ENCODE measurements at regions not wholly inside any gene's neighbourhood (a gene's known extent, or its start where the extent isn't known, plus 50 kb on each side); places are given as distances from the start of the nearest gene placed in this dataset.

- intact Hi-C loops (cut with micrococcal nuclease): no loop called here
- H3K36me3 ChIP-seq (replicated peaks in 1 of 2; ENCODE audit: control insufficient read depth in 1 of 2, insufficient read depth in 2 of 2, low read length in 2 of 2): no peaks in the 10 kb centered on the region
- H3K27ac ChIP-seq (ENCODE audit: low read depth in 1 of 2, low read length in 2 of 2): peak overlapping the region in 1 of 2 donors; percentile 36
- H3K27me3 ChIP-seq (ENCODE audit: control insufficient read depth in 2 of 2, insufficient read depth in 2 of 2, low read length in 2 of 2): no peaks in the 10 kb centered on the region
- Mint-ChIP-seq H3K9me3 (peaks cover 0 to 8% (median 4%) of the 10 kb centered on the region in 7 donors), H3K4me1 (peaks cover 19% of the 10 kb centered on the region), H3K27me3 (ENCODE audit: low read depth in 3 of 3) (peaks cover 0 to 2% (median 0%) of the 10 kb centered on the region in 3 donors), H3K27ac (peak overlapping the region in 3 of 7 donors; percentile 37 to 76 (median 65)), H3K4me3 (peak overlapping the region in 1 of 2 donors; percentile 53), H3K36me3 (no peaks in the 10 kb centered on the region)
- H3K79me2 ChIP-seq (ENCODE audit: insufficient read depth, low read length): no peaks in the 10 kb centered on the region
- H3K9me3 ChIP-seq (replicated peaks in 1 of 2; ENCODE audit: control insufficient read depth in 1 of 2, insufficient read depth in 1 of 2, low read length in 2 of 2): no peaks in the 10 kb centered on the region
- peak overlapping the region; percentile 36 for H2AFZ ChIP-seq (ENCODE audit: insufficient read depth, low read depth, low read length, poor library complexity, severe bottlenecking)
- TF ChIP-seq CTCF (IDR thresholded peaks at IDR 0.05): no peak
- H3K9ac ChIP-seq (ENCODE audit: insufficient read depth, low read length, poor library complexity, severe bottlenecking): no peak overlapping the region
- no peaks in the 10 kb centered on the region for H4K20me1 ChIP-seq (ENCODE audit: insufficient read depth, low read length)
- no peak overlapping the region for H3K4me2 ChIP-seq (replicated peaks; ENCODE audit: extremely low read depth, low read length, poor library complexity, severe bottlenecking)
- no CpG with 5 or more reads among the region's 3 CpGs for WGBS (ENCODE audit: insufficient coverage)
- H3K4me1 ChIP-seq (ENCODE audit: control insufficient read depth in 1 of 2, insufficient read depth in 2 of 2, low read length in 2 of 2): peaks cover 7 to 14% of the 10 kb centered on the region in 2 donors
- no peak overlapping the region for H3K4me3 ChIP-seq (replicated peaks in 1 of 3; ENCODE audit: low read depth in 2 of 3, low read length in 3 of 3)
- peak in 1 of 3 donors; percentile 5 for DNase-seq
Measured at GRCh38 chrX:115504167-115504566, 56.8 kb upstream of the PLS3 start.

All from CD14-positive monocyte (primary cell).